ENCODE measurements at regions not wholly inside any gene's neighbourhood (a gene's known extent, or its start where the extent isn't known, plus 50 kb on each side); places are given as distances from the start of the nearest gene placed in this dataset.
A peak's percentile ranks its signal among the peaks of the same experiment; 100 is the strongest.

- DNase-seq = no peak
Observed at GRCh38 chr7:25830215-25830614, 321.8 kb upstream of the NFE2L3 start.

- no peak for DNase-seq
Observed at GRCh38 chr7:25831062-25831691, 320.8 kb upstream of the NFE2L3 start.

- DNase-seq = no peak
Observed at GRCh38 chr7:25831831-25832411, 320.1 kb upstream of the NFE2L3 start.

GRCh38 chr7:25832456-25832855 lies 319.5 kb upstream of the NFE2L3 start:
- DNase-seq = no peak

GRCh38 chr7:25832929-25833328 lies 319.1 kb upstream of the NFE2L3 start:
- DNase-seq = no peak

GRCh38 chr7:25834050-25834449 lies 317.9 kb upstream of the NFE2L3 start:
- no peak for DNase-seq

- no peak for DNase-seq
Observed at GRCh38 chr7:25835197-25835596, 316.8 kb upstream of the NFE2L3 start.

- DNase-seq = peak; percentile 12
Observed at GRCh38 chr7:25839084-25839769, 312.8 kb upstream of the NFE2L3 start.

GRCh38 chr7:25840209-25840792 lies 311.7 kb upstream of the NFE2L3 start:
- DNase-seq = no peak

GRCh38 chr7:25841575-25841974 lies 310.4 kb upstream of the NFE2L3 start:
- no peak for DNase-seq

- no peak for DNase-seq
Observed at GRCh38 chr7:25842201-25842733, 309.7 kb upstream of the NFE2L3 start.

GRCh38 chr7:25843467-25843866 lies 308.5 kb upstream of the NFE2L3 start:
- DNase-seq = no peak

- no peak for DNase-seq
Observed at GRCh38 chr7:25844102-25844870, 307.7 kb upstream of the NFE2L3 start.

GRCh38 chr7:25845464-25845863 lies 306.5 kb upstream of the NFE2L3 start:
- DNase-seq = no peak

GRCh38 chr7:25846722-25847121 lies 305.3 kb upstream of the NFE2L3 start:
- DNase-seq = no peak

GRCh38 chr7:25847336-25848070 lies 304.5 kb upstream of the NFE2L3 start:
- DNase-seq = no peak

- DNase-seq = no peak
Observed at GRCh38 chr7:25849500-25850184, 302.4 kb upstream of the NFE2L3 start.

- DNase-seq = no peak
Observed at GRCh38 chr7:25850216-25850615, 301.8 kb upstream of the NFE2L3 start.

GRCh38 chr7:25850735-25851134 lies 301.3 kb upstream of the NFE2L3 start:
- no peak for DNase-seq

- peak; percentile 38 for DNase-seq
Observed at GRCh38 chr7:25851332-25852210, 300.4 kb upstream of the NFE2L3 start.
